ENCODE measurements at regions not wholly inside any gene's neighbourhood (a gene's known extent, or its start where the extent isn't known, plus 50 kb on each side); places are given as distances from the start of the nearest gene placed in this dataset.

GRCh38 chr2:41759880-41760279, 287.9 kb upstream of the PKDCC start:
- TF ChIP-seq CTCF (conservative IDR thresholded peaks at IDR 0.05) (no peak), ZFX (IDR thresholded peaks at IDR 0.05) (no peak)
